GM21515 (cell line): ENCODE measurements at regions not wholly inside any gene's neighbourhood (a gene's known extent, or its start where the extent isn't known, plus 50 kb on each side); places are given as distances from the start of the nearest gene placed in this dataset.

ENCODE experiments used
- ATAC-seq: cut with Tn5 transposase; IDR thresholded peaks from one replicate; pipeline ENCODE4 v1.9.1; 2021; ENCODE audit not compliant: unreplicated experiment

GRCh38 chr13:97901716-97902115 is 51.8 kb upstream of the IPO5 start:
- no peak for ATAC-seq
